ENCODE measurements at regions not wholly inside any gene's neighbourhood (a gene's known extent, or its start where the extent isn't known, plus 50 kb on each side); places are given as distances from the start of the nearest gene placed in this dataset.

GRCh38 chr6:165791306-165791705 is 128.3 kb upstream of the PDE10A start:
- Histone ChIP-seq H3K4me1 (no peaks in the 10 kb centered on the region), H3K27ac (no peak overlapping the region), H3K9ac (ENCODE audit: low read depth in 2 of 2, low read length in 2 of 2) (no peak overlapping the region), H3K4me3 (no peak overlapping the region), H3K9me3 (no peaks in the 10 kb centered on the region), H3K27me3 (no peaks in the 10 kb centered on the region), H3K36me3 (no peaks in the 10 kb centered on the region)
- no peak for DNase-seq
- TF ChIP-seq CTCF (IDR thresholded peaks at IDR 0.05): no peak
- intact Hi-C loops (cut with DNase I): no loop called here

- intact Hi-C loops (cut with DNase I): no loop called here
Measured at GRCh38 chr6:165782812-165783211, 119.8 kb upstream of the PDE10A start.

GRCh38 chr6:165782134-165782533 is 119.1 kb upstream of the PDE10A start:
- TF ChIP-seq CTCF (IDR thresholded peaks at IDR 0.05): no peak
- Histone ChIP-seq H3K4me1 (no peaks in the 10 kb centered on the region), H3K27me3 (no peaks in the 10 kb centered on the region), H3K27ac (no peak overlapping the region), H3K9ac (ENCODE audit: low read depth in 2 of 2, low read length in 2 of 2) (no peak overlapping the region), H3K36me3 (no peaks in the 10 kb centered on the region), H3K4me3 (no peak overlapping the region), H3K9me3 (no peaks in the 10 kb centered on the region)
- intact Hi-C loops (cut with DNase I): no loop called here
- DNase-seq: no peak

More at GRCh38 chr6:165782812-165783211, 119.8 kb upstream of the PDE10A start:
- DNase-seq: no peak
- TF ChIP-seq CTCF (IDR thresholded peaks at IDR 0.05): no peak
- no peaks in the 10 kb centered on the region for H3K4me1 ChIP-seq
- H3K9me3 ChIP-seq: no peaks in the 10 kb centered on the region
- no peaks in the 10 kb centered on the region for H3K36me3 ChIP-seq
- H3K4me3 ChIP-seq: no peak overlapping the region
- no peaks in the 10 kb centered on the region for H3K27me3 ChIP-seq
- no peak overlapping the region for H3K27ac ChIP-seq
- H3K9ac ChIP-seq (ENCODE audit: low read depth in 2 of 2, low read length in 2 of 2): no peak overlapping the region

- H3K27me3 ChIP-seq: peaks cover 3% of the 10 kb centered on the region
- intact Hi-C loops (cut with DNase I): no loop called here
- H3K36me3 ChIP-seq: no peaks in the 10 kb centered on the region
- H3K4me1 ChIP-seq: no peaks in the 10 kb centered on the region
- H3K4me3 ChIP-seq: no peak overlapping the region
- no peaks in the 10 kb centered on the region for H3K9me3 ChIP-seq
- H3K9ac ChIP-seq (ENCODE audit: low read depth in 2 of 2, low read length in 2 of 2): no peak overlapping the region
- DNase-seq: no peak
- no peak for TF ChIP-seq CTCF (IDR thresholded peaks at IDR 0.05)
- H3K27ac ChIP-seq: no peak overlapping the region
Measured at GRCh38 chr6:165777680-165778079, 114.6 kb upstream of the PDE10A start.

- no peaks in the 10 kb centered on the region for H3K9me3 ChIP-seq
Measured at GRCh38 chr6:165776691-165777090, 113.7 kb upstream of the PDE10A start.

More at GRCh38 chr6:165776691-165777090, 113.7 kb upstream of the PDE10A start:
- H3K4me3 ChIP-seq: no peak overlapping the region
- peaks cover 3% of the 10 kb centered on the region for H3K27me3 ChIP-seq
- H3K9ac ChIP-seq (ENCODE audit: low read depth in 2 of 2, low read length in 2 of 2): no peak overlapping the region
- no peak for DNase-seq
- no peak overlapping the region for H3K27ac ChIP-seq
- no peak for TF ChIP-seq CTCF (IDR thresholded peaks at IDR 0.05)
- no peaks in the 10 kb centered on the region for H3K4me1 ChIP-seq
- intact Hi-C loops (cut with DNase I): no loop called here
- H3K36me3 ChIP-seq: no peaks in the 10 kb centered on the region

Measured in colonic mucosa (tissue), 4 donors.